PFSK-1 (cell line): ENCODE measurements at regions not wholly inside any gene's neighbourhood (a gene's known extent, or its start where the extent isn't known, plus 50 kb on each side); places are given as distances from the start of the nearest gene placed in this dataset.

Source experiments
- FOXP2 ChIP-seq: optimal IDR thresholded peaks from 2 replicates; pipeline ENCODE3; 2011; ENCODE audit warnings: borderline replicate concordance, control low read depth, inconsistent platforms; ENCODE audit not compliant: insufficient read depth; ENCODE audit errors: extremely low read length, extremely low read depth
- POLR2AphosphoS5 ChIP-seq: IDR thresholded peaks from 2 replicates; pipeline ENCODE4 v1.6.1; 2012; ENCODE audit warnings: low read depth, mild to moderate bottlenecking, control low read depth, low read length, moderate library complexity
- SIN3A ChIP-seq: IDR thresholded peaks from 2 replicates; pipeline ENCODE4 v1.6.1; 2012; ENCODE audit warnings: mild to moderate bottlenecking, low read length, moderate library complexity, borderline replicate concordance; ENCODE audit not compliant: insufficient read depth

DNA sequence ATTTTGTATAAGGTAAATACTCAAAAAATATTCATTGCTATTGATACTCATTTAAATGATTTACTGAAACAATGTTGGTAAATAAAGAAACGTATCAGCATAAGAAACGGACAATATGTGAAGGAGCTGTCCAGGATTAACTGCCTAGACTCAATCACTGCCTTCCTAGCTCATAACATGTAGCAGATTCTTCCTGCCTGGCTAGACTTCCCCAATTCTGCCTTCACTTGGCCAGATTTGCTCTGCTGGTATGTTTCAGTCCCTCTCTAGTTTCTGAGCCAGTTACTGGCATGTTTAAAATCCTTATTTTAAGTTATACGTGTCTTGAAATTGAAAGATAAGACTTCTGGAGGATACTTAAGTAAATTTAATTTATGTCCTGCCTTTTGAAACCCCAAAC, 740.3 kb downstream of the CENPC start:
- TF ChIP-seq FOXP2 (no peak), POLR2AphosphoS5 (no peak), SIN3A (no peak)
